ENCODE measurements at regions not wholly inside any gene's neighbourhood (a gene's known extent, or its start where the extent isn't known, plus 50 kb on each side); places are given as distances from the start of the nearest gene placed in this dataset.

DNA sequence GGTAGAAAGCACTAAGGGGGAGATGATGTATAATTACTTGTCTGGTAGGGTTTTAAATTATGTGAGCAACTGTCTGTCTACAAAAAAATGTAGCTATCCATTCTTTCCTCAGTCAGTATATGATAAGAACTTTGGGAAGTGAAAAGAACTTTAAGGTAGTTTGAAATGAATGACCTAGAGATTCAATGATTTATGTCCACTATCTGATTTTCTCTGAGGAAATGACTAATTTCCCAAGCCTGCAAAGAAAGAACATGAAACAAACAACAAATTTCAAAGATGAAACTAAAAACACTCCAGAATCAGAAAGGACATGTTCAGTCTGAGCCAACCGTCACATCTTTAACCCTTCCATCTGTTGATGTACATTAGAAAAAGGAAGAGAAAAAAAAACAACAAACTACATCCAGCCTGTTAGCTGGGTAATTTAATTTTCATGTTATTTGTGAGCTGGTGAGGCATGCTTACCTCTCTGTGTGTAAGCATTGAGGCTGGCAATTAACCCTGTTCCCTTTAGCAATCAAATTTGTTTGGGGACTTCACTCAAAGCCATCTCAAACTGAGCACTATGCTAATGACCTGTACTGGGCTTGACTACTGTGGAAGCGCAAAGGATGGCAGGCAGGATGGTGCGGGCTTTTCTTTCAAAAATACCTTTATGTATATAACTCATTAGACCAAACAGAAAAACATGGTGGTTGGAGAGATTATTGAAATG, 220.1 kb downstream of the TUSC7 start:
- no peak for DNase-seq (ENCODE audit: low spot score)

DNA sequence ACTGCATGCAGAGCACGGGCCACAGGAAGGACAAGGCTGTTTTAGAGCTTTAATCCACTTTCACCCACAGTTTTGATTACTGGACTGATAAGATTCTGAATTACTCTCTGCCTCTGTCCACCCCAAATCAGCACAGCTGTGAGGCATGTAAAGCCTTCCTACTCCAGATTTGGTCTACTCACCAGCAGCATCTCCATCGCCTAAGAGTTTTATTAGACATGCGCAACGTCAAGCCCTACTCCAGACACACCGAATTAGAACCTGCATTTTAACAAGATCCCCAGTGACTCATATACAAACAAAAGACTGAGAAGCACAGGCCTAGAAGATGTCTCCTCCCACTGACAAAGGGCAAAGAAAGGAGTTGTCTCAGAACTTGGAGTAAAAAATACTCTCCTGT, 221.2 kb downstream of the TUSC7 start:
- DNase-seq (ENCODE audit: low spot score) = peak; percentile 13

DNA sequence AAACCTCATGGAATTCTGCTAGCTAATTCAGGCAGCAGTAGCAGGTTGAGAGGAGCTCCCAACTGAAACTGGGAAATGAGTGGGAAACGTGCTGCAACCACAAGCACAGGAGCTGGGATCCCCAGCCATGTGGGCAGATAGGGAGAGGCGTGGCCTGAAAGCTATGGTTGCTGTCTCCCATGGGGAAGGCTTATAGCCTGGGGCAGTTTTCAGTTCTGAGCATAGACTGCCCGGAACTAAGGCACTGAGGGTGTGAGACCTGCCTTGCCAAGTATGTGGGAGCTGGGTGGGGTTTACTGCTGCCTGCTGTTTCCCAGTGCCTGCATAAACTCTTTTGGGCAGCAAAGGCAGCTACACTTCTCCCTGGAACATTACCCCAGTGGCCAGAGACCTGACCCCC, 229.5 kb downstream of the TUSC7 start:
- peak; percentile 30 for DNase-seq (ENCODE audit: low spot score)

DNA sequence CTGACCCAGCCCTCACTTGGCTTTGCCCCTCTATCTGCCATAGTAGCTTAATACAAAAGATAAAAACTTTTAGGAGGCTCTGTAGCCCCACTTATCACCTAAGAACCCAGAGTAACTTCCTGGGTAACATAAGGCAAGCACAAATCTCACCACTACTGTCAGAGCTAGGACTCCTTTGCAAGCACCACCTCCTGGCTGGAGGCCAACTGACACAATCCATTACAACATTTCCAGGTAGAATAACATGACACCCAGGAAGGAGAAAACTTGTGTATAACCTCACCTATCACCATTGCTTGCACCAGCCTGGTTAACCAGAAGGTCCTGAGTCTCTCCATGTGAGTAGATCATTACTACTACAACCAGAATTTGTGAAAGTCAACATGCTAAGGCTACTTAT, 230.0 kb downstream of the TUSC7 start:
- DNase-seq (ENCODE audit: low spot score) = no peak

DNA sequence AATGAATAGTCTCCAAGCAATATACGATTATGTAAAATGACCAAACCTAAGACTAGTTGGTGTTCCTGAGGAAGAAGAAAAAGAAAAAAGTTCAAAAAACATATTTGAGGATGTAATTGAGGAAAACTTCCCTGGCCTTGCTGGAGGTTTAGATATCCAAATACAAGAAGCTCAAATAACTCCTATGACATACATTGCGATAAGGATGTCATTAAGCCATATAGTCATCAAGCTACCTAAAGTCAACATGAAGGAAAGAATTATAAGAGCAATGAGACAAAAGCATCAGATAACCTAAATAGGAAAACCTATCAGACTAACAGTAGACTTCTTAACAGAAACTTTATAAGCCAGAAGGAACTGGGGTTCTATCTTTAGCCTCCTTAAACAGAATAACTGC, 231.1 kb downstream of the TUSC7 start:
- DNase-seq (ENCODE audit: low spot score) = no peak

DNA sequence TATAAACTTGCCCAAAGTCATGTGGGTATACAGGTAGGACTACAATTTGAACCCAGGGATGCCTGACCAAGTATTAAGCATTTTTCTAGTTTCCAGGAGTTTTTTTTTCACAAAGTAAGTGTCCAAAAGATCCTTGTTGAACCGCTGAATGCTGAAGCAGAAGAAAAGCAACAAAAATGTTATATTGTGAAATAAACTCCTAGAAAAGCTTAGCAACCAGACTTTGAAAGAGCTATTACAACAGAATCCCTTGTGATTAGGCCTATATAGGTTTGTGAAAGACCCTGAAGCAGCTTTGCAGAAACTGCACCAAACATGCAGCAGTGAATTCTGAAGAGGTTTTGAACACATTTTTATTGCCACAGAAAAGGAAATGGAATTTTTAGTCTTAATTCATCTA, 236.8 kb downstream of the TUSC7 start:
- DNase-seq (ENCODE audit: low spot score) = no peak

DNA sequence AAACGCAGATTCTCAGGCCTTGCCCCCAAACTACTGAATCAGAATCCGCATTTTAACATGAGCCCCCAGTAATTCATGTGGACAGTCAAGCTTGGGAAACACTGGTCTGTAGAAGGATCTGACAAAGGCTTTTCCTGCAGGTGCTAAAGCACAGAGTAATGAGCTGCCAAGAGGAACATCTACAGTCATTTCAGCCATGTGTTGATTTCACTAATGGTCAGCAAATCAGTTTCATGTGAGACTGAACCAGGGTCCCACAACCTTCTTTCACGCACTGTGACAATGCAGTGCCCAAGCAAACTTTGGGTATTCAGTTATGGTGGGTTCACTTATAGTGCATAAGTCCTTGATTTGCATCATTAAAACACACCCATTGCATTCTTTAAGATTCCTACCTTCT, 237.6 kb downstream of the TUSC7 start:
- no peak for DNase-seq (ENCODE audit: low spot score)

DNA sequence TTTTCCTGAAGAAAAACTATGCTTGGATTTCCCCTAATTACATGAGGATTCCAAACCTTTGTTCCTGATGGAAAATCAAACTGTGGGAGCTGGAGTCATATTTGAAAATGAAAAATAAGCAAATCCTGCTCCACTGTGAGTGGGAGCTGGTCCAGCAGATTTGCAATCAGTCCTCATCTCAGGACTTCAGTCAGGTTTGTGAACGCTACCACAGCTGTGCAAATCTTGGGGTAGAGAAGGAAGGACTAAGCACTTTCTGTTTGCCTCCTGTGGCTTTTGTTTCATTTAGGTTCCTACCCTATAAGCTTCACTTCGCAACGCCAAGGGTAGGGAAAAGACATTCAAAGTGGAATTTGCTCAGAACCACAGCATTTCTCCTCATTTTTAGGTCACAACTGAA, 238.2 kb downstream of the TUSC7 start:
- no peak for DNase-seq (ENCODE audit: low spot score)

DNA sequence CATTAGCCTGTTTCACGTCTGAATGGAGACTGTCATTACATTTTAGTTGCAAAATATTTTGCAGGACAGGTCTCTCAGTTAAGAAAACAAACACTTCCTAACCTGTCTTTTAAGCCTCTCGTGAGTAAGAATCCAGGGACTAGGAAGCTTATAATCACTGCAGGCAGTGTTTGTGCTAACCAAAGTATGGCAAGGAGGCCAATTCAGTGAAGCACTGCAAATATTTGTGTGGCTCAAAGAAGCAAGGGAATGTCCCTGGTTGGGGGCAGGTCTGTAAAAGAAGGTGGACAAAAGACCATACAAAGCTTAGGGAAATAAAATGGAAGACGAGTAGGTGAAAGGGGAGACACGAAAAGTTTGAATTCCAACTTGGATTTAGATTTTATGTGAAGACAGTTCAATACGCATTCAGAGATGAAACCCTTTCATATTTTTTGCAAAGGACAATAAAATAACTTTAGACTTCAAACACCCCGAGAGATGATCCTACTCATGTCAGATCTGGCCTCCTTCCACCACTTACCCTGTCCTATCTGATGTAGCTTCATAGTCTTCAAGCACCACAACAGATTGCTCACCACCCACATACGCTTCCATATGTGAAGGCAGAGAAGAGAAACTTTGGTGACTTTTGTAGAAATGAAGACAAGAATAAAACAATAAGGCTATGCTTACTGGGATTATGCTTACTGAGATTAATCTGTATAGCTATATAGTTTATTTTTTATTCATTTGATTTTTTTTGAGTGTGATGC, 240.9 kb downstream of the TUSC7 start:
- no peak for DNase-seq (ENCODE audit: low spot score)

DNA sequence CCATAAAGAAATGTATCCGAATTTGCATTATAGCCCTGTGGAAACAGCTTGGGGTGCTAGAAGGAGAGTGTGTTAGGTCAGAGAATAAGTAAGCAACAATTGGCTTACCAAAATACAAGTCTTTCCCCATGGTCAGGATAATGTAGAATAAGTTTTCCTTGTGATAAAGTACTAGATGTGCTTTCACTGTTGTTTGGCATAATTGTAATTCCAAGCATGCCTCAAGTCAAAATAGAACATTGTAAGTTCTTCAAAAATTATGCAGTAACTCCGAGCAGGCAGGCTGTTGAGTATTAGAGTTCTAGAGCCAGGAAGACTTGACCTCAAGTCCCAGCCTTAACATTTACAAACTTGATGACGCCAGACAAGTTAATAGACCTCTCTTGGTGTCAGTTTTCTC, 242.0 kb downstream of the TUSC7 start:
- DNase-seq (ENCODE audit: low spot score) = no peak

DNA sequence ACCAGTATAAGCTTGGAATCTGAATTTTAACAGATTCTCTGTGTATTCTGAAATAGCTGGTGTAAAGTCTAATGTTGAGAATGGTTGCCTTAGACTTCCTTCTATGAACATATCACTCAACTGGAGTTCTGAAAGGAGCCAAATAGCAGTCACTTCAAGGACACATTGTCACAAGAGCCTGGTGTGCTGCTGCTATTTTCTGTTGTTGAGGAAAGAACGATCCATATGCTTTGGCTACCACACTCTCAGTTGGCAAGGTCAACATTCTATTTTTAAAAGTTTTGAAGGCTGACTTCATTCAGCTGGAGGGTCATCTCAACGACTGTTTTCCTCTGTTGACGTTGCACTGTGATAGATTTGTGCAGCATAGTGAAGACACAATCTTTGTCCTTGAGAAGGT, 248.7 kb downstream of the TUSC7 start:
- no peak for DNase-seq (ENCODE audit: low spot score)

DNA sequence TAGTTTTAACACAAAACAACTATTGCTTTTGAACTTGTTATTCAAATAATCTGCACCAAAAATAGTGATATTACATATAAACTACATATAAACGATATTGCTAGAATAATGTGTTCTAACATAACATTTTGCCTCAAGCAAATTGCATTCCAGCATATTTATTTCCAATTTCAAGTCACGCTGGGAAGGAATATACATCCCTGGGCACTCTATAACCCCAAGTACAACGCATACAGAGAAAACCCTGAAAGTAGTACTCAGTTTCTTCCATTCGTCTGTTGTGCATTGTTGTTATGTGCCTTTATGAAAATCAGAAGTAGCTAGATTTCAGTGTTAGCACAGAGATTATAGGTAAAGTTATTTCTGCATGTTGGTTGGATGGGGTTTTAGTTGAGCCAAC, 251.5 kb downstream of the TUSC7 start:
- DNase-seq (ENCODE audit: low spot score) = no peak

DNA sequence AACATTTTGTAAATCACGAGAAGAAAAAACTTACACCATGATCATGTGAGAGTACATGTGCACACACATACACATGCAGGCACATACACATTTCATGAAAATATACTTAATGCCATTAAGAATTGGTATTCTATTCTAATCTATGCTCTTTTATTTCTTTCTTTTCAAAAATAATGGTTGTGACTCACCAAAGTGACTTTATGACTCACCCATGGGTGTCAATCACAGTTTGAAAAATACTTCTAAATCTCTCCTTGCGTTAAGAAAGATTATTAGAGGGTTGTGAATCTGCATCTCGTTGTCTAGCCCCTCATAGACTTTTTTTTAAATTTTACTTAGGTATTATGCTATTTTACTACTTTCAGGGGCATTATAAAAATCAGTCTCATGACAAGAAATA, 254.2 kb downstream of the TUSC7 start:
- DNase-seq (ENCODE audit: low spot score) = no peak

DNA sequence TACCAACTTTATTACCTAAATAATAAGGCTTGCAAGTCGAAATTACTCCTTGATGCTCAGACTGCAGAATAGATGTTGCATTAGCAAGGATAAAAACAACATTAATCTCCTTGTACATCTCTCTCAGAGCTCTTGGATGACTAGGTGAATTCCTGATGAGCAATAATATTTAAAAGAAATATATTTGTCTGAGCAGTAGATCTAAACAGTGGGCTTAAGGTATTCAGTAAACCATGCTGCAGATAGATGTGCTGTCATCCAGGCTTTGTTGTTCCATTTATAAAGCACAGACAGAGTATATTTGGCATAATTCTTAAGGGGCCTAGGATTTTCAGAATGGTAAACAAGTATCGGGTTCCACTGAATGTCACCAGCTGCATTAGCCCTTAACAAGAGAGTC, 257.1 kb downstream of the TUSC7 start:
- DNase-seq (ENCODE audit: low spot score) = no peak

DNA sequence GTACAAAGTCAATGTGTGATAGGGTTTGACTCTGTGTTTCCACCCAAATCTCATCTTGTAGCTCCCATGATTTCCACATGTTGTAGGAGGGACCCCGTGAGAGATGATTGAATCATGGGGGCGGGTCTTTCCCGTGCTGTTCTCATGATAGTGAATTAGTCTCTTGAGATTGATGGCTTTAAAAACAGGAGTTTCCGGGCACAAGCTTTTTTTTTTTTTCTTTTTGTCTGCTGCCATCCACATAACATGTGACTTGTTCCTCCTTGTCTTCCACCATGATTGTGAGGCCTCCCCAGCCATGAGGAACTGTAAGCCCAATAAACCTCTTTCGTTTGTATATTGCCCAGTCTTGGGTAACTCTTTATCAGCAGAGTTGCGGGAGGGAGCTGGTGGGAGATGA, 259.6 kb downstream of the TUSC7 start:
- DNase-seq (ENCODE audit: low spot score) = no peak

DNA sequence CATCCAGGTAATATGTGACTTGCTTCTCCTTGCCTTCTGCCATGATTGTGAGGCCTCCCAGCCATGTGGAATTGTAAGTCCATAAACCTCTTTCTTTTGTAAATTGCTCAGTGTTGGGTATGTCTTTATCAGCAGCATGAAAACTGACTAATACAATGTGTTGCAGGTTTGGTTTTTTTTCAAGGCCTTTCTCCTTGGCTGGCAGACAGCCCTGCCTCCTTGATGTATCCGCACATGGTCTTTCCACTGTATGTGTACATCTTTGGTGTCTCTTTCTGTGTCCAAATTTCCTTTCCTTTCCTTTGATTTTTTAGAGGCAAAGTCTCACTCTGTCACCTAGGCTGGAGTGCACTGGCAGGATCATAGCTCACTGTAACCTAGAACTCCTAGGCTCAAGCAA, 260.1 kb downstream of the TUSC7 start:
- no peak for DNase-seq (ENCODE audit: low spot score)

DNA sequence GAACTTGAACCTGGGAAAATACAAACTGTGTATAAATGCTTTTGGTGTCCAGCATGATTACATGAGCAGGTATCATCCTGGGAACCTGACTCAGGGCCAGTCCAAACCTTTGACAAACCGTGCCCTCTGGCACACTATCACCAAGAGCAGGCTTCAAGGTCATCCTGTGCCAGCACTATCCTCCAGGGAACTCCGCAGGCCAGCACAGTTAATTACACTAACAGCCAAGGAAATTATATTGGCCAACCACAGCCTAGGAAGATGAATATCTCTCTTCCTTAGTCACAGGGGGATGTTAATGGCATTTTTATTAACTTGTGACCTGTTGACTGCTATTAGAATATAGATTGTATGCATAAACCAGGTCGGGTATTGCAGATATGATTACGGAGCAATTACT, 262.0 kb downstream of the TUSC7 start:
- DNase-seq (ENCODE audit: low spot score) = no peak

DNA sequence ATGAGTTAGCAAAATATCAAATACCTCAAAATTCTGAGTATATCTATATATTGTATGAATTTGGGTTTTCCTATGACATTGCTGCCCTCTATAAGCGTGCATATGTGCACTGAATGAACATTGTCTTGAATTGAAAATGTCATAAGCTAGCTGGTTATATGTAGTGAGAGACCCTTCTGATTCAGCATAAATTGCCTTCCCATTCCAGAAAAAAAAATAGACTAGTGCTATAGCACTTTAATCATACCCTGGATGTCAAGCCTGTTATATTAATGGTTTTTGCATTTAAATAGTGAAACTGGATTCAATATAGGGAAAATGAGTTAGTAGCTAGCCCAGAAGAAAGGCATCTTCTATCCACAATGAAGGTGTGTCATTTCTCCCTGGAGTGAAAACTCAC, 265.1 kb downstream of the TUSC7 start:
- DNase-seq (ENCODE audit: low spot score) = no peak

DNA sequence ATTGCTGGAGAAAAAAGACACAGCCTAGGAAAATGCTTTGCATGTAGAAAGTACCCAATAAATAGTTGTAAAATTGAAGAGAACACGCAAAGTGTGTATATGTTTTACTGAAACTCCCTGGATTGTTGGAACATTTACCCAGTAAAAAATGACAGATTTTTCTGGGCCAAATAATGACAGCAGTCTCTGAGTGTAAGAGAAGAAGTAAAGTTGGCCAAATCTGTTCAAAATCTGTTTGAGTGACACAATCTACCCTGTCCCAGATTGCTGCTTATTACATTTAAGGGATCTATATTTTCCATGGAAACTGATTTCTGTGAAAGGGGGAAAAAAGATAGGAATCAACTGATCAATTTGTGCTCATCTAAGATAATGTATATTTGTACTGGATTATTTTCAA, 267.9 kb downstream of the TUSC7 start:
- no peak for DNase-seq (ENCODE audit: low spot score)

DNA sequence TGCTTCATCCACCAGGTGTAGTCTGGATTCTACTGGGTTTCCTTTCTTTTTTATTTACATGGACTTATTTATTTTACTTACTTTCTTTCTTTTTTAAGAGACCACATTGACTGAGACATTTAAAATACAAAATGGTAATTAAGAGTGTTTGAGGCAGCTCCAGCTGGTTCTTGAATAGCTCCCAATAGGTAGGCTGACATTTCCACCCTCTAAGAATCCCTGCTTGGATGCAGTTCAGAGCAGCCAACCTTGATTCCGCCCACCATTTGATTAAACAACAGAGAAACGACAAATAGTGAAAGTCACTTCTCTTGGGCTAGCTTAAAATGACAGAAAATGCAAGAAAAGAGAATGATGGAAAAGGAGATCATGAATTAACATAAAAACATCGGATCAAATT, 270.5 kb downstream of the TUSC7 start:
- no peak for DNase-seq (ENCODE audit: low spot score)

DNA sequence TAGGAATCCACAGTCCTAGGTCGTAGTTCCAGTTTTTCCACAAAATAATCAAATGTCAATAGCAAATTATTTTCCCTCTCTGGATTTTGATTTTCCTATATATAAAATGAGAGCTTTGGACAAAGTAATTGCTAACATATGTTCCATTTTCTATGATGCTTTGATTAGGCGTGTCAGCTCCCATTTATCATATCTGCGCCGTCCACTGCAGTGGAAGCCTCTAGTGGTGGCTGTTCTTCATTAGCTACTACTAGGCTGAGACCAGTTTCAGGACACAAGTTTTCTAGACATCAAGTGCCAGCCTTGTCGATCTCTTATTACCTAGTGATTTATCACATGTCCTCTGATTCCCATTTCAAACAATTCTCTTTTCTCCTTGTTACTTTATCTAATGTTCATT, 271.5 kb downstream of the TUSC7 start:
- no peak for DNase-seq (ENCODE audit: low spot score)

DNA sequence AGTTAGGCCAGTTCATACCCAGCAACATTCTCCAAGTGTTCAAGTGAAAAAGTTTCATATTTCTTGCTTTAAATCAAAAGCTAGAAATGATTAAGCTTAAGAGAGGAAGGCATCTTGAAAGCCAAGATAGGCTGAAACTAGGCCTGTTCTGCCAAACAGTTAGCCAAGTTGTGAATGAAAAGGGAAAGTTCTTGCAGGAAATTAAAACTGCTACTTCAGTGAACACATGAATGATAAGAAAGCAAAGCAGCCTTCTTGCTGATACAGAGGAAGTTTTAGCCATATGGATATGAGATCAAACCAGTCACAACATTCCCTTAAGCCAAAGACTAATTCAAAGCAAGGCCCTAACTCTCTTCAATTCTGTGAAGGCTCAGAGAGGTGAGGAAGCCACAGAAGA, 274.7 kb downstream of the TUSC7 start:
- DNase-seq (ENCODE audit: low spot score) = no peak

DNA sequence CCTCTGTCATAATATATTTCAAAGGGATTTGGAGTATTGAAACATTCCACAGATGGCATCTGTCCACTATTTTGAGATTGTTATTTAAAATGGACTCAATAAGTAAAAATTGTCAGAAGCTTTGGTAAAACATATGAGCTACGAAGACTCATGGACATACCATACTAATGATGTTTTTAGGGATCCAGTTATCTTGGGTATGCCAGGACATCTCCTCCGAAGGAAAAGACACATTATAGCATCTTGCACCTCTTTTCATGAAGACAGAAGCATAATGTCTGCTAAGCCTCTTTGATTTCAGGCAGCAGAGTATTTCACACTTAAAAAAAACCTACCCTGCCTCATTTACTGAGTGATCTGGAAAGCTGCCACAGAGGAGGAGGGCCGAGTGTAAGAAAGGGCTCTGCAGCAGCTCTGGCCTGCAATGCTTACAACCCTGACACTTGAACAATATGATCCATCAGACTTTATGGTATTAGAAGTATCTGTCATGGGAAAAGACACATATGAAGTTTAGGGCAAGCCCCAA, 284.8 kb downstream of the TUSC7 start:
- no peak for DNase-seq (ENCODE audit: low spot score)

DNA sequence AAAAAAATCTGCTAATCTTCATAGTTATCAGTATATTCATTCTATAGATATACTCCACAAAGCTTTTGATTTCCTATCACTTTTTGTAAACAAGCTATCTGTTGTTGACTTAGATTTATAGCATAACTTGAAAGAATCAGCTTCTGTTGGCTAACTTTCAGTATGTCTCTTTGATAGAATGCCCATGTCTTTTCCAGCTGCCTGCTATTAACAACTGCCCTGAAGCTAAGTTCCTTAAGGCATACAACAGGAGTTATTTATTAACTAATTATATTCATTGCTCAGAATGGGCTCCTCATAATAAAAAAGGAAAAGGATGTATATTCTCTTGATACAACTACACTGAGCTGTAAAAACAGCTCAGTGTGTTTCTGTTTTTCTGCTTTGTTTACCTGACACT, 293.9 kb downstream of the TUSC7 start:
- no peak for DNase-seq (ENCODE audit: low spot score)
